ENCODE measurements at regions not wholly inside any gene's neighbourhood (a gene's known extent, or its start where the extent isn't known, plus 50 kb on each side); places are given as distances from the start of the nearest gene placed in this dataset.

DNA sequence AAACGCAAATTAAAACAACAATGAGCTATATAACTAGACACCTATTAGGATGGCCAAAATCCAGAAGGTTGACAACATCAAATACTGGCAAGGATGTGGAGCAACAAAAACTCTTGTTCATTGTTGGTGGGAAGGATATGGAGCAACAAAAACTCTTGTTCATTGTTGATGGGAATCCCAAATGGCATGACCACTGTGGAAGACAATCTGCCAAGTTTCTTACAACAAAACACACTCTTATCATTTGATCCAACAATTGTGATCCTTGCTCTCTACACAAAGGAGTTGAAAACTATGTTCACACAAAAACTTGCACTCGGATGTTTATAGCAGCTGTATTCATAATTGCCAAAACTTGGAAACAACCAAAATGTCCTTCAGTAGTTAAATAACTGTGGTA lies 61.8 kb upstream of the LAMA2 start:
- POLR2A ChIA-PET (ENCODE audit: unreplicated experiment): no interaction called here
- peaks cover 2% of the 10 kb centered on the region; the same call in 1 of the 2 replicates for H3K4me1 ChIP-seq (ENCODE audit: control insufficient read depth, insufficient read depth, low read length)
- peaks cover 1% of the 10 kb centered on the region; the same call in 1 of the 2 replicates for H3K27me3 ChIP-seq (ENCODE audit: control insufficient read depth, insufficient read depth, low read length)
- H3K9me3 ChIP-seq (ENCODE audit: control insufficient read depth, insufficient read depth, low read length): no peaks in the 10 kb centered on the region
- WGBS, 2 experiments (ENCODE audit: extremely low coverage in 2 of 2, insufficient read length in 1 of 2): no CpG with 5 or more reads among the region's 2 CpGs
- BruUV-seq (replicated peaks): no TSS peak
- no peak overlapping the region for H3K4me3 ChIP-seq (ENCODE audit: insufficient read depth, low read depth, low read length)
- in situ Hi-C loops (cut with MboI; ENCODE audit: low sequenced_read_pairs) (no loop called here), intact Hi-C loops (cut with micrococcal nuclease) (no loop called here), dilution Hi-C loops (cut with HindIII; ENCODE audit: low sequenced_read_pairs, unreplicated experiment) (no loop called here)
- H2AFZ ChIP-seq (replicated peaks; ENCODE audit: low read length, poor library complexity): no peak overlapping the region
- no peak overlapping the region for H2BK20ac ChIP-seq (ENCODE audit: low read depth, low read length)
- CTCF ChIA-PET: interaction anchor here (2.2 kb wide), 1 partner anchor 13 kb away, joined by 4 read pairs; no protein-coding TSS in a partner anchor
- no peaks in the 10 kb centered on the region for H3K79me1 ChIP-seq (ENCODE audit: low read depth in 1 of 2, low read length in 2 of 2)
- H2BK5ac ChIP-seq (ENCODE audit: low read depth, low read length, poor library complexity, severe bottlenecking): no peak overlapping the region
- H3K18ac ChIP-seq (ENCODE audit: low read depth, low read length): no peak overlapping the region
- H2AK5ac ChIP-seq (ENCODE audit: low read depth, low read length): no peak overlapping the region
- DNase-seq (no peak), ATAC-seq (ENCODE audit: low read depth) (no peak)
- H3K9ac ChIP-seq (ENCODE audit: low read depth, low read length): no peak overlapping the region
- no peak overlapping the region for H2AK9ac ChIP-seq (replicated peaks; ENCODE audit: low read depth, low read length, poor library complexity)
- H4K8ac ChIP-seq (ENCODE audit: low read depth in 2 of 2, low read length in 2 of 2): no peak overlapping the region
- H2BK120ac ChIP-seq (ENCODE audit: low read depth, low read length): no peak overlapping the region
- H3K27ac ChIP-seq (ENCODE audit: insufficient read depth, low read length): no peak overlapping the region
- H3K36me3 ChIP-seq (ENCODE audit: control insufficient read depth, insufficient read depth, low read length): no peaks in the 10 kb centered on the region
- no peak overlapping the region for H3K56ac ChIP-seq (ENCODE audit: extremely low read depth, insufficient read depth, low read length)
- H2BK15ac ChIP-seq (ENCODE audit: low read depth, low read length): no peak overlapping the region
- H3K9me1 ChIP-seq (ENCODE audit: insufficient read depth, low read length): no peaks in the 10 kb centered on the region
- H3K23ac ChIP-seq (ENCODE audit: low read depth, low read length): no peak overlapping the region
- H3K4me2 ChIP-seq (ENCODE audit: low read depth, low read length): no peak overlapping the region
- no peak overlapping the region for H4K91ac ChIP-seq (ENCODE audit: insufficient read depth, low read depth, low read length)
- no peaks in the 10 kb centered on the region for H4K20me1 ChIP-seq (ENCODE audit: insufficient read depth, low read length)
- no peak overlapping the region for H3K4ac ChIP-seq (ENCODE audit: low read depth, low read length)
- no peak overlapping the region for H4K5ac ChIP-seq (ENCODE audit: low read depth, low read length)
- TF ChIP-seq, protein P1, sequence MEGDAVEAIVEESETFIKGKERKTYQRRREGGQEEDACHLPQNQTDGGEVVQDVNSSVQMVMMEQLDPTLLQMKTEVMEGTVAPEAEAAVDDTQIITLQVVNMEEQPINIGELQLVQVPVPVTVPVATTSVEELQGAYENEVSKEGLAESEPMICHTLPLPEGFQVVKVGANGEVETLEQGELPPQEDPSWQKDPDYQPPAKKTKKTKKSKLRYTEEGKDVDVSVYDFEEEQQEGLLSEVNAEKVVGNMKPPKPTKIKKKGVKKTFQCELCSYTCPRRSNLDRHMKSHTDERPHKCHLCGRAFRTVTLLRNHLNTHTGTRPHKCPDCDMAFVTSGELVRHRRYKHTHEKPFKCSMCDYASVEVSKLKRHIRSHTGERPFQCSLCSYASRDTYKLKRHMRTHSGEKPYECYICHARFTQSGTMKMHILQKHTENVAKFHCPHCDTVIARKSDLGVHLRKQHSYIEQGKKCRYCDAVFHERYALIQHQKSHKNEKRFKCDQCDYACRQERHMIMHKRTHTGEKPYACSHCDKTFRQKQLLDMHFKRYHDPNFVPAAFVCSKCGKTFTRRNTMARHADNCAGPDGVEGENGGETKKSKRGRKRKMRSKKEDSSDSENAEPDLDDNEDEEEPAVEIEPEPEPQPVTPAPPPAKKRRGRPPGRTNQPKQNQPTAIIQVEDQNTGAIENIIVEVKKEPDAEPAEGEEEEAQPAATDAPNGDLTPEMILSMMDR (conservative IDR thresholded peaks at IDR 0.05; ENCODE audit: low read depth, low read length): no peak
- TF ChIP-seq, protein P2, sequence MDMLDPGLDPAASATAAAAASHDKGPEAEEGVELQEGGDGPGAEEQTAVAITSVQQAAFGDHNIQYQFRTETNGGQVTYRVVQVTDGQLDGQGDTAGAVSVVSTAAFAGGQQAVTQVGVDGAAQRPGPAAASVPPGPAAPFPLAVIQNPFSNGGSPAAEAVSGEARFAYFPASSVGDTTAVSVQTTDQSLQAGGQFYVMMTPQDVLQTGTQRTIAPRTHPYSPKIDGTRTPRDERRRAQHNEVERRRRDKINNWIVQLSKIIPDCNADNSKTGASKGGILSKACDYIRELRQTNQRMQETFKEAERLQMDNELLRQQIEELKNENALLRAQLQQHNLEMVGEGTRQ (IDR thresholded peaks at IDR 0.05; ENCODE audit: low read depth, low read length): no peak
- TF ChIP-seq MAZ (IDR thresholded peaks at IDR 0.05; ENCODE audit: borderline replicate concordance, low read depth, low read length) (no peak), RFX5 (IDR thresholded peaks at IDR 0.05; ENCODE audit: low read depth, low read length) (no peak), FOS (IDR thresholded peaks at IDR 0.05; ENCODE audit: low read depth, low read length) (no peak), SMC3 (IDR thresholded peaks at IDR 0.05; ENCODE audit: low read depth, low read length) (no peak), RCOR1 (IDR thresholded peaks at IDR 0.05; ENCODE audit: insufficient replicate concordance, low read length) (no peak), POLR2A (IDR thresholded peaks at IDR 0.05; ENCODE audit: low read depth, low read length) (no peak), MXI1 (IDR thresholded peaks at IDR 0.05; ENCODE audit: borderline replicate concordance, low read depth, low read length) (no peak), NFE2L2 (IDR thresholded peaks at IDR 0.05; ENCODE audit: low read depth, low read length) (no peak), CEBPB (IDR thresholded peaks at IDR 0.05; ENCODE audit: low read depth, low read length) (no peak), CHD1 (IDR thresholded peaks at IDR 0.05; ENCODE audit: low read depth, low read length) (no peak), RAD21 (IDR thresholded peaks at IDR 0.05; ENCODE audit: low read length) (no peak), MAFK (IDR thresholded peaks at IDR 0.05; ENCODE audit: low read depth, low read length) (no peak), BHLHE40 (IDR thresholded peaks at IDR 0.05; ENCODE audit: low read depth, low read length) (no peak)
- TF ChIP-seq, protein P3, sequence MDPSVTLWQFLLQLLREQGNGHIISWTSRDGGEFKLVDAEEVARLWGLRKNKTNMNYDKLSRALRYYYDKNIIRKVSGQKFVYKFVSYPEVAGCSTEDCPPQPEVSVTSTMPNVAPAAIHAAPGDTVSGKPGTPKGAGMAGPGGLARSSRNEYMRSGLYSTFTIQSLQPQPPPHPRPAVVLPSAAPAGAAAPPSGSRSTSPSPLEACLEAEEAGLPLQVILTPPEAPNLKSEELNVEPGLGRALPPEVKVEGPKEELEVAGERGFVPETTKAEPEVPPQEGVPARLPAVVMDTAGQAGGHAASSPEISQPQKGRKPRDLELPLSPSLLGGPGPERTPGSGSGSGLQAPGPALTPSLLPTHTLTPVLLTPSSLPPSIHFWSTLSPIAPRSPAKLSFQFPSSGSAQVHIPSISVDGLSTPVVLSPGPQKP (IDR thresholded peaks at IDR 0.05; ENCODE audit: borderline replicate concordance, low read depth, low read length): no peak
- H3K14ac ChIP-seq (replicated peaks; ENCODE audit: low read depth, low read length): no peak overlapping the region
